ENCODE measurements at regions not wholly inside any gene's neighbourhood (a gene's known extent, or its start where the extent isn't known, plus 50 kb on each side); places are given as distances from the start of the nearest gene placed in this dataset.

GRCh38 chr16:73219176-73219575, 171.2 kb upstream of the ZFHX3 start:
- intact Hi-C loops (cut with DNase I; ENCODE audit: low total_unique reads), result no loop called here
- peaks cover 0 to 13% (median 0%) of the 10 kb centered on the region in 8 donors for H3K9me3 ChIP-seq
- no peaks in the 10 kb centered on the region for H3K27me3 ChIP-seq (replicated peaks in 1 of 7)
- no peaks in the 10 kb centered on the region for H3K36me3 ChIP-seq
- WGBS, 5 donors, result 93 to 100% (median 95%) methylated on average over 1 of the region's 1 CpG
- DNase-seq, result no peak
- H3K27ac ChIP-seq, result no peak overlapping the region
- H3K4me1 ChIP-seq, result no peaks in the 10 kb centered on the region
- H3K4me3 ChIP-seq, result no peak overlapping the region
- TF ChIP-seq POLR2AphosphoS5 (IDR thresholded peaks at IDR 0.05) (no peak), POLR2A (IDR thresholded peaks at IDR 0.05) (no peak), CTCF (IDR thresholded peaks at IDR 0.05 in 8 of 11, conservative IDR thresholded peaks at IDR 0.05 in 3 of 11) (no peak)

- TF ChIP-seq POLR2AphosphoS5 (IDR thresholded peaks at IDR 0.05) (no peak), POLR2A (IDR thresholded peaks at IDR 0.05) (no peak), CTCF (IDR thresholded peaks at IDR 0.05 in 8 of 11, conservative IDR thresholded peaks at IDR 0.05 in 3 of 11) (no peak)
- Histone ChIP-seq H3K36me3 (no peaks in the 10 kb centered on the region), H3K4me1 (no peaks in the 10 kb centered on the region), H3K9me3 (peaks cover 0 to 9% (median 0%) of the 10 kb centered on the region in 8 donors), H3K27me3 (replicated peaks in 1 of 7) (no peaks in the 10 kb centered on the region), H3K4me3 (no peak overlapping the region), H3K27ac (no peak overlapping the region)
- intact Hi-C loops (cut with DNase I; ENCODE audit: low total_unique reads), result no loop called here
- no peak for DNase-seq
- 76 to 90% (median 87%) methylated on average over 3 of the region's 3 CpGs for WGBS, 5 donors
These were observed 169.7 kb upstream of the ZFHX3 start for GRCh38 chr16:73217654-73218053.

GRCh38 chr16:73216932-73217331, 169.0 kb upstream of the ZFHX3 start:
- Histone ChIP-seq H3K36me3 (no peaks in the 10 kb centered on the region), H3K27ac (no peak overlapping the region), H3K4me1 (no peaks in the 10 kb centered on the region), H3K27me3 (replicated peaks in 1 of 7) (no peaks in the 10 kb centered on the region), H3K4me3 (no peak overlapping the region), H3K9me3 (peaks cover 0 to 7% (median 0%) of the 10 kb centered on the region in 8 donors)
- TF ChIP-seq POLR2A (IDR thresholded peaks at IDR 0.05) (no peak), POLR2AphosphoS5 (IDR thresholded peaks at IDR 0.05) (no peak), CTCF (IDR thresholded peaks at IDR 0.05 in 8 of 11, conservative IDR thresholded peaks at IDR 0.05 in 3 of 11) (no peak)
- intact Hi-C loops (cut with DNase I; ENCODE audit: low total_unique reads), result no loop called here
- DNase-seq, result no peak
- WGBS, 5 donors, result 89 to 92% (median 91%) methylated on average over 8 of the region's 8 CpGs

GRCh38 chr16:73215678-73216377, 167.9 kb upstream of the ZFHX3 start:
- H3K36me3 ChIP-seq, result no peaks in the 10 kb centered on the region
- H3K4me1 ChIP-seq, result no peaks in the 10 kb centered on the region
- intact Hi-C loops (cut with DNase I; ENCODE audit: low total_unique reads), result no loop called here
- no peak for TF ChIP-seq CTCF (IDR thresholded peaks at IDR 0.05 in 8 of 11, conservative IDR thresholded peaks at IDR 0.05 in 3 of 11)
- no peak for TF ChIP-seq POLR2AphosphoS5 (IDR thresholded peaks at IDR 0.05)
- TF ChIP-seq POLR2A (IDR thresholded peaks at IDR 0.05), result no peak
- no peak overlapping the region for H3K4me3 ChIP-seq
- H3K9me3 ChIP-seq, result peaks cover 0 to 7% (median 0%) of the 10 kb centered on the region in 8 donors
- H3K27ac ChIP-seq, result no peak overlapping the region
- no peak for DNase-seq
- WGBS, 5 donors, result 86 to 95% (median 91%) methylated on average over 5 of the region's 5 CpGs
- no peaks in the 10 kb centered on the region for H3K27me3 ChIP-seq (replicated peaks in 1 of 7)

All from spleen (tissue), 11 donors.